SKM-1 treated with dmso at 0.1 percent for 144 hours (cell line): ENCODE measurements at regions not wholly inside any gene's neighbourhood (a gene's known extent, or its start where the extent isn't known, plus 50 kb on each side); places are given as distances from the start of the nearest gene placed in this dataset.
"Not testable (repeated sequence)": the region's sequence is repeated elsewhere in the genome, so short reads cannot be mapped to it uniquely, and the experiment has no call there.

ENCODE experiments used
- DNase-seq: peaks from one replicate; lab custom pipeline; 2025; ENCODE audit not compliant: unreplicated experiment; lab: John Stamatoyannopoulos, UW

DNA sequence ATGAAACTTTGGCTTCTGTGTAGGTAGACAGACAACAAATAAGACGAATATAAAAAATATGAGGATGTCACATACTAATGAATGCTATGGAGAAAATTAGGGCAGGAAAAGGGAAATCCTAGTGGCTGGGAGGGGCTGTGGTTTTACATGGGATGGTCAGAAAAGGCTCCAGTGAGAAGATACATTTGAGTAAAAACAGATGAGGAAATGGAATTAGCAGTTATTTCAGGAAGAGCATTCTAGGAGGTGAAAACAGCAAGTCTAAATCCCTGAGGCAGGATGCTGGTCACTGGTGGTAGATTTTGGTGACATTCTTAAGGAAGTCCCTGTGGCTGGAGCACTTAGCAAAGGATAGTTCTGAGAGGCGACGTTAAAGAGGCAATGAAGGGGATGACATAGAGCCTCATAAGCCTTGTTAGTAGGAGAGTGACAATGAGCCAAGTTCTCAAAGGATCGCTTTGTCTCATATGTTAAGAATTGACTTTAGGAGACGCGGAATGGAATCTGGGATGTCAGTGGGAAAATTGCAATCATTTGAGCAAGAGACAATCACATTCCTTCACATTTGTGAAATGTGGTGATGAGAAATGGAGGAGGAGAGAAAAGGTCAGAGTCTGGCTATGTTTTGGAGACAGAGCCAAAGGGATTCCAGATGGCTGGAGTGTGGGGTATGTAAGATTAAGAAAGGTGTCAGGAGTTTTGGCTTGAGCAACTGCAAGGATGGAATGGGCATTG, 384.7 kb upstream of the FZD8 start:
- no peak for DNase-seq

DNA sequence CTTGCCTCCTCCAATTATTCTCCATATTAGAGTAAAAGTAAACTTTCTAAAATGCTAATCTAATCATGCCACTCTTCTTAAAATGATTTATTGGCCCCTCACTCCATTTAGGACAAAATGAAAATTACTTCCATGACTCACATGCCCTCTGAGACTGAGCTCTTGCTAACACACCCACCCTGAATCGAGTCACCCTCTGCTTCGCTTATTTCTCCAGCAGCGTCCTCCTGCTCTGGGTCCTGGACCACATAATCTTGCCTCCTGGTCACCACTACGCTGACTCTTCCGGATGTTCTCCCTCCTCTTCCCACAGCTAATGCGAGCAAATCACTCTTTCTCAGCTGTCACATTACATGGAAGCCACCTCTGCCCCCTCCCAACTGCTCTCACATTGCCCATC, 384.0 kb upstream of the FZD8 start:
- no peak for DNase-seq

DNA sequence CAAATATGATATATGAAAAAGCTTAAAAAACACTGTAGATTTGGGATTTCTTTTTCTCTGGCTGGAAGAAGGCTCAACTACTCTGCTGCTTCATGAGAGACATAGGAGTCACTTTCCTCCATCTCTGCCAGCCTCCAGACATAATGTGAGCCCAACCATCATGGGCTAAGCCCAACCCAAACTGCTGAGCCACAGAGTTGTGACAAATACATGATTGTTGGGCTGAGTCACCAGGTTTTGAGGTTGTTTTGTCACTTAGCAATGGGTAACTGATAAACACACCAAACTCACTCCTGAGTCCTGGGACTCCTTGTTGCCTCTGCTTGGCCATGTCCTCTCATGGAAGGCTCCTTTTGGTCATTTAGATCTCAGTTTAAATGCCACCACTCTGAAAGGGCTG, 381.8 kb upstream of the FZD8 start:
- DNase-seq = no peak

DNA sequence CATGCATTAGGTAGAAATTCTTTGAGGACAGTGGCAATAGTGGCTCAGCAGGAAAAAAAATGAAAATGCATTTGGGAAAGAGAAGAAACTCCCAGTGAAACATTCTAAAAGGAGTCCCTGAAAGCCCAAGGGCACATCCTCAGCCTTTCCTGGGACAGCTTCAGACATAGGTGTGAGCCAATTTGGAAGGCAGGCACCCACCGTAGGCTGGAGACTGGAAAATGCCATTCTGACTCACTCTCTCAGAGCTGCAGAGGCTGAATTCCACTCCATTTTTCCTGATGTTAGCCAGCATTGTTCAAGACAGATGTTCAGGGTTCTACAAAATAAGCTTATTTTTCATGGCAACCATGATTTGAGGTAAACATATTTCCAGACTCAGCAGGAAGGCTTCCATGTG, 379.0 kb upstream of the FZD8 start:
- DNase-seq = no peak

DNA sequence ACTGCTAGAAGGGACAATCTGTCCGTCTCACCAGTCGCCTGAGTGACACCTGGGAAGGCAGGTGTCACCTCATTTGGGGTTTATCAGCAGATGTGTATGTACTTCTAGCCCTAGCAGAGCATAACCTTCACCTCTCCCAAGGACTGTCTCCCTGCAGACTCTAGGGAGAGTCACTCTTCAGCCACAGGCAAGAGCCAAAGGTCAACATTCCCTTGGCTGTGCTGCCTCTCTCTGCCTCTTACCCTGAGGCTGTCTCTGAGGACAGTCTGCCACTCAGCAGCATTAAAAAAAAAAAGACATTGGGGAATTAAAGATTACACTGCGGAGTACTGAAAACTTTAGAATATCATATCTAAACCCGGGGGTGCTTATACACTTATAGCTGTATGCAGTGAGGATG, 377.7 kb upstream of the FZD8 start:
- DNase-seq = no peak

DNA sequence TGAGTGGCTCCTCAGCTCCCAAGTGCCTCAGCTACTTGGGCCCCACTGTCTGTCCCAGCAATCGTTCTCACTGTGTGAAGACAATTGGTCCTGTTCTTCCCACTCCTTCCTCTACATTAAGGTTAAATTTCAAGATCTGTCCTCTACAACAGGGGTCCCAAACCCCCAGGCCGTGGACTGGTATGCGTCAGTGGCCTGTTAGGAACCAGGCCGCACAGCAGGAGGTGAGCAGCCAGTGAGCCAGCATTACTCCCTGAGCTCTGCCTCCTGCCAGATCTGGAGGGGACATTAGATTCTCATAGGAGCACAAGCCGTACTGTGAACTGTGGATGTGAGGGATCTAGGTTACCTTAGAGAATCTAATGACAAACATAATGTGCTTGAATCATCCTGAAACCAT, 376.9 kb upstream of the FZD8 start:
- DNase-seq = no peak

DNA sequence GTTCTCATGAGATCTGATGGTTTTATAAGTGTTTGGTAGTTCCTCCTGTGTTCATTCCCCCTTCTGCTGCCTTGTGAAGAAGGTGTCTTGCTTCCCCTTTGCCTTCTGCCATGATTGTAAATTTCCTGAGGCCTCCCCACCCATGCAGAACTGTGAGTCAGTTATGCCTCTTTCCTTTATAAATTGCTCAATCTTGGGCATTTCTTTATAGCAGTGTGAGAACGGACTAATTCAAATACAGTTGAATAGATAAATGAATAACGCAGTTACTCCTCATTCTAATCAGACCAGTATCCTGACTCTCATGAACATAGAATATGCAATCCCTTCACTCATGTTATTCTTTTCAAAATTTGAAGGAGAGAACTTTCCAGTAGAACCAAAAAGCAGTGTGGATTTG, 375.0 kb upstream of the FZD8 start:
- no peak for DNase-seq

DNA sequence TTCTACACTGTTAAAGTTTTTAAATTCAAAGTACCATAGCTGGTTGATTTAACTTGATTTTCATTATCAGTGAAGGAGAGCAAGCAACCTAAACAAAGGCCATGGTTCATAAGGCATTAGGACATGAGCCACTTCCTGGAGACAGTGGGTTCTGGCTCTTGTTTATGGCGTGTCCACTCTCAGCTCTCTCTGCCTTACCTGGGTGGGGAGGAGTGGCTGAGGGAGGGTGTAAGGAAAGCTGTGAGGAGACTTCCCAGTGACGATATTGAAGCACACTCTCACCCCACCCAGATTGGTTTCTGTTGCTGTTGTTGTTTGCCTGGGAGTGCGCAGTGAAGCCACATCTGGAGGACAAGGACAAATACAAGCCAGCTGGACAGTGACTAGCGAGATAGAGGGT, 365.3 kb upstream of the FZD8 start:
- DNase-seq = no peak

DNA sequence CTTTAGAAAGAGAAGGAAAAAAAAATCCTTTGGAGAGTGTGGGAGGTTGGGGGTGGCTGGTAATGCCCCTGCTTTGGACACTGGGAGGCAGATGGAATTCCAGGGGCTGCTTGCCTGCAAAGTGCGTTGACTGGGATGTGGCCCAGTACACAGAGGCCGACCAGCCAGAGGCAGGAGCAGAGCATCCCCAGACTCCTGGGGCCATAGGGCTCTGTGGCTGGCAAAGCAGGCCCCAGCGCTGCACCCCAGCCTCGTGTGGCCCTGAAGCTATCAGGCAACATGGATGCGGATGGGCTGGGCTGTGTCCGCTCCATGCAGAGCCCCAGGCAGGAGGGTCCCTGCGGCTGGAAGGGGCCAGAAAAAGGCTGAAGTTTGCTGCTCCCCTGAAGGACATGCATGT, 361.6 kb upstream of the FZD8 start:
- DNase-seq = no peak

DNA sequence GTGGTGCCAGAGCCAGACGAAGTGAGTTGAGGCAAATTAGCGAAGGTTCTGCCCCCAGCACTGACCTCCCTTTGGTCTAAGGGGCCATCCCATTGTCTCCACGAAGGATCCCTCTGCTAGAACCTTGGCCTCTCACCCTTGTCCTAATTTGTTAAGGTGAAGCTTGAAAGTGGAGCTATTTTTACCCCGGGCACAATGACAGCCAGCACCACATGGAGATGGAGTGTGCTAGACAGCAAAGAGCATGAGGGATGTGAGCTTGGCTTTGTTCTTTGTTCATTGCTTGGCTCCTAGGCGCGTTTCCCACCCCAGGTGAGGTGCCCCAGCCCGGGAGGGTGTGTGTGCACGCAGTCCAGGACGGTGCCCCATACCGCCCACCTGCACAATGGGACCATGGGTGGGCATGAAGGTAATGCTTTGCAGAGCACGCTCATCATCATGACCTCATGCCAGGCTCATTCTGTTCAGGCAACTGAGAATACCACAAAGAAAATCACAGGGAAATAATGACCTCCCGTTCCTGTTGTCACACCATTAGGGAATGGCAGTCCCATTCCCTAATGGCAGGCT, 361.0 kb upstream of the FZD8 start:
- DNase-seq = no peak

DNA sequence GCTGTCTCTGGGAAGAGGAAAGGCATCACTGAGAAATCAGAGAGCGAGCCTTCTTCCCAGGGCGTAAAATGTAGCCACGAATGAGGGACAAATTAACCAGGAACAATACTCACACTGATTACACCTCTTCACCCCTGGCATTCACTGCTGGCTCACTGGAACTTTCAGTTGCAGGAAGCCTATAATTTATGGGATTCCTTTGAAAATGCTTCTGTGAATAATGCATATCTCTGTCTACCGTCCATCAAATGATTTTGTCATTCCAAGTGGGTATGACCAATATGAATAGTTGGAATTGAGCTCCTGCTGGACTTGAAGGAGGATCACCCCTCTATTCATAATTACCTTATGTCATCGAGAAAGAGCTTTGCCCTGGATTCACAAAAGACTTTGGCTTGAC, 360.3 kb upstream of the FZD8 start:
- DNase-seq = no peak

DNA sequence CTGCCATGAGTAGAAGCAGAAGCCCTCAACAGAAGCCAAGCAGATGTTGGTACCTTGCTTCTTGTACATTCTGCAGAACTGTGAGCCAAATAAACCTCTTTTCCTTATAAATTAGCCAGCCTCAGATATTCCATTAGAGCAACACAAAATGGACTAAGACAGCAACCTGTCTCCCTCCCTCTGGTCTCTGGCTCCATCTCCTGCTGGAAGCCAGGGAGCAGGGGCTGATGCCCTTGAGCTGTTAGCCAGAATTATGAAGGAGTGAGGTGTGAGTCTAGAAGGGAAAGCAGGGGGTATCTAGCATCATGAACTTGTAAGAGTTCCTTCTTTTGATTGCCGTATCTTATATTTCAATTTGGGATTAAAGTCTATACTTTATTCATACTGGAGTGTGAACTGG, 358.7 kb upstream of the FZD8 start:
- not testable (repeated sequence) for DNase-seq

DNA sequence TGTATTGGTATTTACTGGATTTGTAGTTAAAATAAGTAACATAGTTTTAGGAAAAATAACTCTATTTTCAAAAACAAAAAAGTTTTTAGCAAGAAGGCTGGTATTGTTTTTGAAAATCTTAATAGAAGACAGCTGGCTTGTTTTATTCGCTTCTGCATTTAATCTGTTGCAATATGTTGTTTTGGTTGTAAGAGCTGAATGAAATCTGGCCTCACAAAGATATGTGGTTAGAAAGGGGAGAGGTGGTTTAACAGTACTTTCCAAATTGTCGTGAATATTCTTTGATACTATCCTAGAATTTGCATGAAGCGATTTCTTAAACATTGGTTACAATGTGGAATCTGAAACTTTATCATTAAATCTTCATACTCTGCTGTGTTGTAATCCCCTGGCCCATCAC, 355.9 kb upstream of the FZD8 start:
- no peak for DNase-seq

DNA sequence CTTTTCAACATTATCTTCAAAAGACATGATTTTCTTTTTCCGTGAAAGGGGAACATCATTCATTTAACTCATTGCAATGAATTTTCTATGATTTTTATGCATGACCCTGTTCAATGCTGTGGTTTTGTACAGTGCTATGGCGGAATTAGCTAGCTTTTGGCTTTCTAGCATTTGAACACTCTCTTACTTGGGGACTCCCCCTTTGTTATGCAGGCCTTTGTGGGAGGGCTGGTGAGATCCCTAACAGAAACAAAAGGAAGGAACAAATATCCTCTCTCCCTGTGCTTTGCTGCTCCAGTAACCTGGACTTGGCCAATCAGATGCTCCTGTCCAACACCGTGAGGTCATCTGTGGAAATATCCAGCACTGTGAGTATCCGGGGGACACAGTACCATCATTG, 353.4 kb upstream of the FZD8 start:
- no peak for DNase-seq

DNA sequence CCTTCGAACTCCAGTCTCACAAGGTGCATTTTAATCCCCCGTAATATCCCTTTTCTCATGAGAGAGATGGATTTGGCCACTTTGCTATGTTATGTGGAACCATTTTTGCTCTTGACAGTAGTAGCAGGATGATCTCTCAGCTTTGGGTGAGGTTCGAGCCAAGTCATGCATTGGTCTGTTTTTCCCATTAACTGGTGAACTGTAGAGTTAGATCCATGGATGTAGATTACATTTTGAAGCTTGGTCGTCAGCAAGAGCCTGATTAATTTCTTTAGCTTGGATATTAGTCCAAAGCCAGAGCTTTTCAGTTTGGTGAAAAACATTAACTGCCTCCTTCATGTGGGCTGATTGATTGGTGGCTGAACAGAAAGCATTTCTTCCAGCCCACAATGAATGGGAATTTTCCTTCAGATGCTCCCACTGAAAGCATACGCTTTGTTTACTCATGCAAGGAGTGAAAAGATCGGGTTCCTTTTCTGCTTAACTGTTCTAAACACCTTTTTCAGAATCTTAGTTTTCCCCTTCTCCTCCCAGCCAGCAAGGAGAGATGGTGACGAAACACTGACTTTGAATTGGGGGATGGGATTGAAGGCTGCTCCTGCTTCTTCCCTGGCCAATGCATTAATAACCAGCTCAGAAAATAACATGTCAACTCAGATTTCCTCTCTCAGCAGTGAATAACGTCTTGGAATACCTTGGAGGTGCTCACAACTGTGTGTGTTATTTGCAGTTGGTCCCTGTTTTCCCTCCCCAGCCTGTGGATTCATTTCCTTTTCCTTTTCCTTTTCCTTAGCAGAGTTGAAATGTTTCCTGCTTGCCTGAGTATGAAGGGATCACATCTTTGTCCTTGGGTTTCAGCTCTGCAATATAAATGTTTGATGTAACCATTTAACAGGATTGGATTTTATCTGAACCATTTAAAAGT, 351.8 kb upstream of the FZD8 start:
- no peak for DNase-seq

DNA sequence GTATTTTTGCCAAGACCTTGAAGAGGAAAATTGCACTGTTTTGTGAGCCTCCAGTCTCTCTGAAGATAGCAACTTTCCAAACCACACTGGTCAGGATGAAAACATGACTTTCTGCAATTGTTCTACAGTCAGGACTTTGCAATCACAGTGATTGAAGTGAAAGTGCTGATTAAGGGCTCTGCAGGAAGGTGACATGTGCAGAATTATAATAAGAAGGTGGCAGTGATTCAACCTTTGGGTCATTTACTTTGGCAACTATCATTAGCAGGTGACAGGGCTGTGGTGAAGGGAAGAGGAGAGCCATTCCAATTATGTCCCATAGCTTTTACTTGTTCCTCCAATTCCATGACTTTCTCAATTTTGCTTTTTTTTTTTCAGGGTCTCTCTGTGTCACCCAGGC, 350.0 kb upstream of the FZD8 start:
- no peak for DNase-seq

DNA sequence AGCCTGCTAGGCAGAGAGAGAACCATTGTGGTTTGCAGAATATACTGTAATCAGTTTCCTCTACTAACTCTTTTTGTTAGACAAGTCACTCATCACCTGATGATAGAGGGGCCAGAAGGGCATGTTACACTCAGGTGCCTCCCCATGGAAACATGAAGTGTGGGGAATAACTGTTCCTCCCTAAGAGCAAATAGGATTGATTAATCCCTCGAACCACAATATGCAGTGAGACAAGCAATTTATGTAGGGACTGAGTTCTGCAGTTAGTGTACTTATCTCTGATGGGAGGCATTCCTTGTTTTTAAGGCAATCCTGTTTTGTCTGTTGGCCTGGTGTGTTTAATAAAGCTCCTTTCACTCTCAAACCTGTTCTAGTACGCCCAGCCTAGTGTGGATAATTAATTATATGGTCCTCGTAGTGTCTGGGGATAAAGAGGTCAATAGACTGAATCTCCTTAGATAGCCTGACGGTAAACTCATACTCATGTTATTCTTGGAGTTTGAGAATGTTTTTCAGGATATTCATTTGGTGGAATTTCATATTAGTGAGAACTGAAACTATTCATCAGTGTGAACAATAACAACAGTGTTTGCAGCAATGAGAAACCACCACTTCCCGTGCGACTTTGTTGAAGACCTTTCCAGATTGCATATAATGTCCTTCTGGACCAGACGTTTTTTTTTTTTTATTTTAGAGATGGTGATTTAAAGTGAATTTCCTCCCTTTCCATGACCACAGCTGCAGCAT, 344.8 kb upstream of the FZD8 start:
- DNase-seq = no peak

DNA sequence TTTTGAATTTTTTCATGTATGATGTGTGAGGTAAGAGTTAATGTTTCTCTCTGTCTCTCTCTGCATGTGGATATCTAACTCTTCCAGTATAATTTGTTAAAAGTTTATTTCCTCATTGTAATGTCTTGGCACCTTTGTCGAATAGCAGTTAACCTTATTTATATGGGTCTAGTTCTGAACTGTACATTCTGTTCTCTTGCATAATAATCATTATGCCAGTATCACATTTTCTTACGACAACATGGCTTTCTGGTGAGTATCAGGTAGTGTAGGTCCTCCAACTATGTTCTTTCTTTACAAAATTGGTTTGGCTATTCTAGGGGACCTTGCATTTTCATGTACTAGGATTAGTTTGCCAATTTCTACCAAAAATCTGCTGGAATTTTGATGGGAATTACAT, 337.0 kb upstream of the FZD8 start:
- no peak for DNase-seq

DNA sequence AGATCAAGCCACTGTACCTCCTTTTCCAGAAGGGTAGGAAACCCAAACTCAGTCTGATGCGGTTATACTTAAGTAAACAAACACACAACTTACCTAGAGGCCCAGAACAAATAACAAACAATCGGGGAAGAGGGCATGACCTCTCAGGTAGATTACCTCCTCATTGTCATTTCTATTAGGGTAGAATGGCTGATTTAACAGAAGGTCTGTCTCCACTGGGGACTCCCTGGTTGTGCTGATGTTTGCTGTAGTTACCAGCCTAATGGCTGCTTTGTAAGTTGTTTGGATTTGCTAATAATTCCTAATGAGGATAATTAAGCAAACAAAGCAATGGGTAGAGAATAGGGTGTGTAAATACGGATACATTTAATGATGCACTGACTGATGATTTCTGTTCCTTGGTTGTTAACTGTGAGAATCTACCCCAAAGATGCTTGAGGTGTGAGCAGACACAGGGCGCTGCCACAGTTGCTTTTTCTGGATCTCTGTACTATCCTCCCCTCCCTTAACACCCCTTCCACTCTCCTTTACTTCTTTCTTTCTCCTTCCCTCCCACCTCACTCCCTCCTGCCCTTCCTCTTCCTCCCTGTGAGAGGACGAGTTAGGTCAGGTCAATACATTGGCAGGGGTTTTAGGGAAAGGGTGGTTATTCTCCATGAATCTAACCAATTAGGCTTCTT, 332.0 kb upstream of the FZD8 start:
- not testable (repeated sequence) for DNase-seq

DNA sequence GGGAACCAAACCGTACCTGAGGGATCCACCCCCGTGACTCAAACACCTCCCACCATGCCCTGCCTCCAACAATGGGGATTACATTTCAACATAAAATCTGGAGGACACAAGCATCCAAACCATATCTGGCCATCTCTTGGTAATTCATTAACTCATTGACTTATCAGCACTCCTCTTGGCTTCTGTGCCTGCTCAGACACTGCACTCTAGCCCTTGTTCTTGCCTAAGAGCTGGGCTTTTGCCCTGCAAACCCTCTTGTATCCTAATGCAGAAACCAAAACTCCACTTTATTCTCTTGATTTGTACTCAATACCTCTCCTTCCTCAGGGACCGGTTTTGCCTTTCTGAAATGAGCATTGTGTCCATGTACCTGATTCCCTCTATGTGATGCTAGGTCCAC, 330.2 kb upstream of the FZD8 start:
- DNase-seq = no peak

DNA sequence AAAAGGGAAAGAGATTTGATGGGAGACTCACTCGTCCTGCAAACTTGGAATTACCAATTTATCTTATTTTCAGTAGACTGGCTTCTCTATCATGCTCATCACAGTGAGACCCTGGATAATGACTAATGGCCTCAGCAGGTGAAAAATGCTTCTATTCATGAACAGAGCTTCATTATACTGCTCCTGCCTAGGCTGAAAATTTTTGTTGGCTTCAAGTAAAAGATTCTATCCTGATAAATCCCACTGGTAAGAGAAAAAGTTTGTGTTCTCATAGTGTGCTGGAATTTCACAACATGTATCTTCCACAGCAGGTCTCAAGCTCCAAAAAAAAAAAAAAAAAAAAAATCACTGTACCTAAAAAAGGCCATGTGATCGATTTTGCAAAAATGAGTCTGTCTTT, 329.3 kb upstream of the FZD8 start:
- DNase-seq = no peak
